ENCODE measurements at regions not wholly inside any gene's neighbourhood (a gene's known extent, or its start where the extent isn't known, plus 50 kb on each side); places are given as distances from the start of the nearest gene placed in this dataset.
A peak's percentile ranks its signal among the peaks of the same experiment; 100 is the strongest.

DNA sequence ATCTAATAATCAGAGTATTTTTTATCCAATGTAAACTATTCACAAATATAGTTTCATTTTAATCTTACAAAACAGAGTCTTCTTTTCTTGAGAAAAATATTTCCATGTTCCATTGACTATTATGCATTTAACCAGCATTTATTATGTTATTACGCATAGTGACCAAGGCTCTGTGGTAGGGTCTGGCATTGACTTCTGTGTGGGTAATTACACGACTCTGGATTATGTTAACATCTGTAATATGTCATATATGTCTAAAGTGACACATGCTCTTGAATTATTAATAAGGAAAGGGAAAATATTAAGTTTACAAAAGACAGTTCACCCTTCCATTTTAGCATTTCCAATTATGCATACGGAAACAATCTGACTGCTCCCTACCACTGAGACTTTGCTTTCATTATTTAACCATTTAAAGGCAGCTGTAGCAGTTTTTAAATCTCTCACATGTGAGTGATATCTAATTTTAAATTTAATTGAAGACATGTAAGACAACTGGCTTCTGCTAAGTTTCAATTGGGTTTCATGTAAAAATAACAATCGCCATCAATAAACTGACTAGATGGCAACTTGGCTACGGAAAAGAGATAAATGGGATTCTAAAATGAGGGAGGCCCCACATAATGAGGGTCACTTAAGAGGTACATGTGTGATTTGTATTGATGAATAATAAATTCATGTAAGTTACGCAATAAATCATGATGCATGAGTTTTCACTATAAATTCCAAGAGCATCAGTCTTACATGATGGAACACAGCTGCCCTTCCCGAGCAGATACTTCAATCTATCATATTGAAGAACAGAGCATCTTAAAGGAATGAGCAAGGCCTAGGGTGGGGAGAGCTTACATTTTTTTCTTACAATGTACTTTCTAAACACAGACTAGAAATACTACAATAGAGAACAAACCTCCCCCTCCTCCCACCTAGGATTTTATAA lies 1056.8 kb downstream of the MAT2B start:
- no TSS peak for BruUV-seq (replicated peaks)
- Histone ChIP-seq H3K36me3 (replicated peaks in 1 of 2; ENCODE audit: control insufficient read depth in 1 of 2, insufficient read depth in 2 of 2, low read length in 2 of 2) (no peaks in the 10 kb centered on the region), H3K9ac (ENCODE audit: insufficient read depth, low read depth, low read length) (no peak overlapping the region), H3K27ac (ENCODE audit: extremely low read length, insufficient read depth, low read length) (no peak overlapping the region), H3K4me3 (replicated peaks in 1 of 3; ENCODE audit: insufficient read depth in 1 of 3, low read depth in 2 of 3, low read length in 3 of 3) (no peak overlapping the region), H3K9me3 (ENCODE audit: low read length) (no peaks in the 10 kb centered on the region), H4K20me1 (ENCODE audit: insufficient read depth, low read length) (no peaks in the 10 kb centered on the region), H3K27me3 (ENCODE audit: control insufficient read depth in 1 of 2, insufficient read depth in 2 of 2, low read length in 2 of 2) (no peaks in the 10 kb centered on the region), H3K4me1 (ENCODE audit: insufficient read depth, low read length) (no peaks in the 10 kb centered on the region), H3K79me2 (ENCODE audit: insufficient read depth, low read length) (no peaks in the 10 kb centered on the region), H3K4me2 (ENCODE audit: low read depth, low read length) (no peak overlapping the region), H2AFZ (ENCODE audit: low read length) (no peak overlapping the region)
- POLR2A ChIA-PET: no interaction called here
- peak; percentile 52; the same call in 1 of the 2 replicates for TF ChIP-seq CEBPB (IDR thresholded peaks at IDR 0.05; ENCODE audit: borderline replicate concordance, low read depth, low read length)
- TF ChIP-seq, protein P1, sequence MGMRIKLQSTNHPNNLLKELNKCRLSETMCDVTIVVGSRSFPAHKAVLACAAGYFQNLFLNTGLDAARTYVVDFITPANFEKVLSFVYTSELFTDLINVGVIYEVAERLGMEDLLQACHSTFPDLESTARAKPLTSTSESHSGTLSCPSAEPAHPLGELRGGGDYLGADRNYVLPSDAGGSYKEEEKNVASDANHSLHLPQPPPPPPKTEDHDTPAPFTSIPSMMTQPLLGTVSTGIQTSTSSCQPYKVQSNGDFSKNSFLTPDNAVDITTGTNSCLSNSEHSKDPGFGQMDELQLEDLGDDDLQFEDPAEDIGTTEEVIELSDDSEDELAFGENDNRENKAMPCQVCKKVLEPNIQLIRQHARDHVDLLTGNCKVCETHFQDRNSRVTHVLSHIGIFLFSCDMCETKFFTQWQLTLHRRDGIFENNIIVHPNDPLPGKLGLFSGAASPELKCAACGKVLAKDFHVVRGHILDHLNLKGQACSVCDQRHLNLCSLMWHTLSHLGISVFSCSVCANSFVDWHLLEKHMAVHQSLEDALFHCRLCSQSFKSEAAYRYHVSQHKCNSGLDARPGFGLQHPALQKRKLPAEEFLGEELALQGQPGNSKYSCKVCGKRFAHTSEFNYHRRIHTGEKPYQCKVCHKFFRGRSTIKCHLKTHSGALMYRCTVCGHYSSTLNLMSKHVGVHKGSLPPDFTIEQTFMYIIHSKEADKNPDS (CRISPR knock-in tag; IDR thresholded peaks at IDR 0.05): no peak
- in situ Hi-C loops (cut with HindIII; ENCODE audit: extremely low pct_ligation_motif_present, low pct_unique_long_range_greater_than_20kb) (no loop called here), intact Hi-C loops (cut with micrococcal nuclease; ENCODE audit: unreplicated experiment) (no loop called here)
- CTCF ChIA-PET (ENCODE audit: low intra/inter-chr PET ratio, low total read pairs): no interaction called here
- ATAC-seq: no peak
- WGBS (ENCODE audit: low lambda C conversion rate): 18% methylated on average over 7 of the region's 7 CpGs
- no peak for DNase-seq (ENCODE audit: low spot score)
- FAIRE-seq: no peak

DNA sequence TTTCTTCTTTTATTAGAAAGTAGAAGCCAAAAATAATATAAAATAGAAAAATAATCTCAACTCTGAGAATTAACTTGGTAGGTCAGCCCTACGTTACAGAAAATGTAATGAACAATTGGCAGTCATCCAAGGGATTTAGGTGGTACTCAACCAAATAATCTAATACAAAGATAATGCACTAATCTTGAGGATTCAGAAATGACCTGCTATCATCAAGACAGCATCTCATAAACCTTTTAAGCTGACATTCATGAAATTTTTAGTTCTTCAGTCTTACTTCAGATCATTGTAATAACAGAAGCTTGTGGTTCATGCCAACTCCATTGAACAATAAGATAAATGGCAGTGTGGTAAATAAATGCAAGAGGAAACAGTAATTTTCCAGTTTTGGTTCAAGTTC lies 1058.0 kb downstream of the MAT2B start:
- H2AFZ ChIP-seq (ENCODE audit: low read length): no peak overlapping the region
- DNase-seq (ENCODE audit: low spot score): no peak
- TF ChIP-seq NCOR1 (IDR thresholded peaks at IDR 0.05; ENCODE audit: borderline replicate concordance, low read length) (no peak), THYN1 (CRISPR knock-in tag; IDR thresholded peaks at IDR 0.05; ENCODE audit: borderline replicate concordance, low read depth) (no peak), ZNF431 (CRISPR knock-in tag; IDR thresholded peaks at IDR 0.05; ENCODE audit: borderline replicate concordance, low read depth) (no peak), ZNF878 (CRISPR knock-in tag; IDR thresholded peaks at IDR 0.05) (no peak)
- TF ChIP-seq, protein P2, sequence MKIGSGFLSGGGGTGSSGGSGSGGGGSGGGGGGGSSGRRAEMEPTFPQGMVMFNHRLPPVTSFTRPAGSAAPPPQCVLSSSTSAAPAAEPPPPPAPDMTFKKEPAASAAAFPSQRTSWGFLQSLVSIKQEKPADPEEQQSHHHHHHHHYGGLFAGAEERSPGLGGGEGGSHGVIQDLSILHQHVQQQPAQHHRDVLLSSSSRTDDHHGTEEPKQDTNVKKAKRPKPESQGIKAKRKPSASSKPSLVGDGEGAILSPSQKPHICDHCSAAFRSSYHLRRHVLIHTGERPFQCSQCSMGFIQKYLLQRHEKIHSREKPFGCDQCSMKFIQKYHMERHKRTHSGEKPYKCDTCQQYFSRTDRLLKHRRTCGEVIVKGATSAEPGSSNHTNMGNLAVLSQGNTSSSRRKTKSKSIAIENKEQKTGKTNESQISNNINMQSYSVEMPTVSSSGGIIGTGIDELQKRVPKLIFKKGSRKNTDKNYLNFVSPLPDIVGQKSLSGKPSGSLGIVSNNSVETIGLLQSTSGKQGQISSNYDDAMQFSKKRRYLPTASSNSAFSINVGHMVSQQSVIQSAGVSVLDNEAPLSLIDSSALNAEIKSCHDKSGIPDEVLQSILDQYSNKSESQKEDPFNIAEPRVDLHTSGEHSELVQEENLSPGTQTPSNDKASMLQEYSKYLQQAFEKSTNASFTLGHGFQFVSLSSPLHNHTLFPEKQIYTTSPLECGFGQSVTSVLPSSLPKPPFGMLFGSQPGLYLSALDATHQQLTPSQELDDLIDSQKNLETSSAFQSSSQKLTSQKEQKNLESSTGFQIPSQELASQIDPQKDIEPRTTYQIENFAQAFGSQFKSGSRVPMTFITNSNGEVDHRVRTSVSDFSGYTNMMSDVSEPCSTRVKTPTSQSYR (CRISPR knock-in tag; IDR thresholded peaks at IDR 0.05; ENCODE audit: borderline replicate concordance): no peak
- intact Hi-C loops (cut with micrococcal nuclease; ENCODE audit: unreplicated experiment): no loop called here
- WGBS (ENCODE audit: low lambda C conversion rate): 0% methylated on average over 1 of the region's 1 CpG
- no peaks in the 10 kb centered on the region for H4K20me1 ChIP-seq (ENCODE audit: insufficient read depth, low read length)
- H3K4me1 ChIP-seq (ENCODE audit: insufficient read depth, low read length): no peaks in the 10 kb centered on the region
- in situ Hi-C loops (cut with HindIII; ENCODE audit: extremely low pct_ligation_motif_present, low pct_unique_long_range_greater_than_20kb): no loop called here
- BruUV-seq (replicated peaks): no TSS peak
- H3K36me3 ChIP-seq (replicated peaks in 1 of 2; ENCODE audit: control insufficient read depth in 1 of 2, insufficient read depth in 2 of 2, low read length in 2 of 2): no peaks in the 10 kb centered on the region
- ChIA-PET CTCF (ENCODE audit: low intra/inter-chr PET ratio, low total read pairs) (no interaction called here), POLR2A (no interaction called here)
- H3K27me3 ChIP-seq (ENCODE audit: control insufficient read depth in 1 of 2, insufficient read depth in 2 of 2, low read length in 2 of 2): no peaks in the 10 kb centered on the region
- H3K27ac ChIP-seq (ENCODE audit: extremely low read length, insufficient read depth, low read length): no peak overlapping the region
- FAIRE-seq: no peak
- no peak overlapping the region for H3K4me2 ChIP-seq (ENCODE audit: low read depth, low read length)
- ATAC-seq: no peak
- no peak overlapping the region for H3K9ac ChIP-seq (ENCODE audit: insufficient read depth, low read depth, low read length)
- 0 out of 2 replicates have a peak, but pooled peaks cover 3% of the 10 kb centered on the region for H3K9me3 ChIP-seq (ENCODE audit: low read length)
- H3K4me3 ChIP-seq (replicated peaks in 1 of 3; ENCODE audit: insufficient read depth in 1 of 3, low read depth in 2 of 3, low read length in 3 of 3): no peak overlapping the region
- no peaks in the 10 kb centered on the region for H3K79me2 ChIP-seq (ENCODE audit: insufficient read depth, low read length)
